ENCODE measurements at regions not wholly inside any gene's neighbourhood (a gene's known extent, or its start where the extent isn't known, plus 50 kb on each side); places are given as distances from the start of the nearest gene placed in this dataset.

GRCh38 chr6:87923389-87924050 lies 124.1 kb upstream of the SPACA1 start:
- no peak overlapping the region for H3K56ac ChIP-seq (ENCODE audit: insufficient read length, low read depth, low read length)
- H2BK120ac ChIP-seq (ENCODE audit: low read depth, low read length, poor library complexity, severe bottlenecking): no peak overlapping the region
- no peak overlapping the region for H2BK12ac ChIP-seq (ENCODE audit: insufficient read length, low read depth, low read length)
- no peaks in the 10 kb centered on the region; the same call in 1 of the 2 replicates for H3K4me1 ChIP-seq (ENCODE audit: insufficient read depth, low read length)
- H3K4me2 ChIP-seq (ENCODE audit: insufficient read depth, insufficient read length, low read length): no peak overlapping the region
- DNase-seq: no peak
- no peak overlapping the region for H4K8ac ChIP-seq (replicated peaks; ENCODE audit: insufficient read length, low read depth, low read length)
- H3K4ac ChIP-seq (ENCODE audit: low read depth, low read length): no peak overlapping the region
- no peak overlapping the region for H3T11ph ChIP-seq (ENCODE audit: low read length)
- TF ChIP-seq, protein P1, sequence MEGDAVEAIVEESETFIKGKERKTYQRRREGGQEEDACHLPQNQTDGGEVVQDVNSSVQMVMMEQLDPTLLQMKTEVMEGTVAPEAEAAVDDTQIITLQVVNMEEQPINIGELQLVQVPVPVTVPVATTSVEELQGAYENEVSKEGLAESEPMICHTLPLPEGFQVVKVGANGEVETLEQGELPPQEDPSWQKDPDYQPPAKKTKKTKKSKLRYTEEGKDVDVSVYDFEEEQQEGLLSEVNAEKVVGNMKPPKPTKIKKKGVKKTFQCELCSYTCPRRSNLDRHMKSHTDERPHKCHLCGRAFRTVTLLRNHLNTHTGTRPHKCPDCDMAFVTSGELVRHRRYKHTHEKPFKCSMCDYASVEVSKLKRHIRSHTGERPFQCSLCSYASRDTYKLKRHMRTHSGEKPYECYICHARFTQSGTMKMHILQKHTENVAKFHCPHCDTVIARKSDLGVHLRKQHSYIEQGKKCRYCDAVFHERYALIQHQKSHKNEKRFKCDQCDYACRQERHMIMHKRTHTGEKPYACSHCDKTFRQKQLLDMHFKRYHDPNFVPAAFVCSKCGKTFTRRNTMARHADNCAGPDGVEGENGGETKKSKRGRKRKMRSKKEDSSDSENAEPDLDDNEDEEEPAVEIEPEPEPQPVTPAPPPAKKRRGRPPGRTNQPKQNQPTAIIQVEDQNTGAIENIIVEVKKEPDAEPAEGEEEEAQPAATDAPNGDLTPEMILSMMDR (conservative IDR thresholded peaks at IDR 0.05): no peak
- H4K20me1 ChIP-seq (ENCODE audit: control insufficient read depth, insufficient read depth, insufficient read length): no peaks in the 10 kb centered on the region
- no peak overlapping the region for H3K9ac ChIP-seq (ENCODE audit: extremely low read depth, insufficient read length, low read length)
- no peak overlapping the region for H3K4me3 Mint-ChIP-seq
- no peaks in the 10 kb centered on the region for H3K27me3 Mint-ChIP-seq (ENCODE audit: low read depth)
- H2BK5ac ChIP-seq (ENCODE audit: insufficient read length, low read length): no peak overlapping the region
- H3K36me3 Mint-ChIP-seq (ENCODE audit: insufficient read depth in 1 of 3, low read depth in 3 of 3): no peaks in the 10 kb centered on the region; a peak in 1 of 7 replicates
- 0 out of 5 replicates have a peak, but pooled peaks cover 0 to 2% of the 10 kb centered on the region in 2 experiments for H3K9me3 Mint-ChIP-seq
- WGBS (ENCODE audit: extremely low coverage, insufficient read length, low lambda C conversion rate): no CpG with 5 or more reads among the region's 7 CpGs
- H2AFZ ChIP-seq (ENCODE audit: low read length): no peak overlapping the region
- H3K14ac ChIP-seq (ENCODE audit: insufficient read depth, low read length): no peak overlapping the region
- H3K27me3 ChIP-seq (ENCODE audit: insufficient read depth, low read length): no peaks in the 10 kb centered on the region
- H3K79me1 ChIP-seq (ENCODE audit: insufficient read depth, low read depth, low read length, poor library complexity, severe bottlenecking): no peaks in the 10 kb centered on the region
- no peak overlapping the region for H2AK5ac ChIP-seq (ENCODE audit: insufficient read length, low read length)
- H3K27ac ChIP-seq (ENCODE audit: insufficient read length, low read depth, low read length): no peak overlapping the region
- no peak overlapping the region for H2BK20ac ChIP-seq (ENCODE audit: low read depth, low read length, poor library complexity, severe bottlenecking)
- no peak overlapping the region for H4K91ac ChIP-seq (ENCODE audit: insufficient read length, low read depth, low read length)
- no peak overlapping the region for H3K23ac ChIP-seq (ENCODE audit: insufficient read length, low read depth, low read length)
- H4K5ac ChIP-seq (ENCODE audit: insufficient read length, low read depth, low read length): no peak overlapping the region
- no peak overlapping the region; a peak in 1 of 7 replicates for H3K27ac Mint-ChIP-seq
- H3K9me3 ChIP-seq (ENCODE audit: control insufficient read depth, low read depth, low read length): no peaks in the 10 kb centered on the region
- peaks cover 7 to 9% of the 10 kb centered on the region in 2 experiments for H3K4me1 Mint-ChIP-seq
- H2BK15ac ChIP-seq (ENCODE audit: low read depth, low read length): no peak overlapping the region
- H3K18ac ChIP-seq (ENCODE audit: insufficient read length, low read depth, low read length): no peak overlapping the region
- H3K23me2 ChIP-seq (ENCODE audit: insufficient read length, low read depth, low read length, poor library complexity, severe bottlenecking): no peaks in the 10 kb centered on the region
- no peaks in the 10 kb centered on the region for H3K79me2 ChIP-seq (ENCODE audit: insufficient read depth, low read length)
